ENCODE measurements at regions not wholly inside any gene's neighbourhood (a gene's known extent, or its start where the extent isn't known, plus 50 kb on each side); places are given as distances from the start of the nearest gene placed in this dataset.

DNA sequence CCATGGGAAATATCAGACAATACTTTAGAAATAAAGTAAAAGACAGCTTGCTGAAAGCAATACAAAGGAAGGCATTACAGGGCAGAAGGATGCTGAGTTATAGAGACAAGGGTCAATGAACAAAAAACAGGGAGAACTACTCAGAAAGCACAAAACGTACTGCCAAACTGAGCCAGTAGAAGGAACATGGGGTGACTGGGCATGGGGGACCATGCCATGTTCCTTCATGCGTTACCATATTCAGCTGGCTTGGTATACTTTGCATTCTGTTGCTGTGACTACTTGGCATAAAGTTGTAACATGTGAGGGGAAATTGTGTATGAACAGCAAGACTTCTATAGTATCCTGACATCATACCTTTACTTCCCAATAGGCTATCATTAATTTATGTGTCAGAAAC lies 358.6 kb upstream of the LYPLAL1 start:
- Histone ChIP-seq H3K36me3 (ENCODE audit: insufficient read depth, low read length) (no peaks in the 10 kb centered on the region), H3K9me3 (ENCODE audit: low read length) (no peaks in the 10 kb centered on the region), H3K27ac (ENCODE audit: low read depth, low read length, poor library complexity, severe bottlenecking) (no peak overlapping the region), H2AFZ (ENCODE audit: low read length) (no peak overlapping the region), H3K9me2 (ENCODE audit: insufficient read depth, low read length) (no peaks in the 10 kb centered on the region), H3K4me2 (ENCODE audit: low read length) (no peak overlapping the region), H4K20me1 (ENCODE audit: insufficient read depth, low read length) (no peaks in the 10 kb centered on the region), H3K79me2 (ENCODE audit: insufficient read depth, low read depth, low read length) (no peaks in the 10 kb centered on the region), H3K4me1 (ENCODE audit: insufficient read depth, low read length, poor library complexity, severe bottlenecking) (no peaks in the 10 kb centered on the region), H3K4me3 (ENCODE audit: low read depth, low read length, poor library complexity, severe bottlenecking) (no peak overlapping the region)
- DNase-seq (ENCODE audit: low spot score): no peak
- ChIA-PET CTCF (ENCODE audit: unreplicated experiment) (no interaction called here), POLR2A (interaction anchor here (0.6 kb wide), 1 partner anchor 1997 kb away, joined by 3 read pairs; no protein-coding TSS in a partner anchor)
- TF ChIP-seq CTCF (conservative IDR thresholded peaks at IDR 0.05; ENCODE audit: low read length) (no peak), EZH2phosphoT487 (IDR thresholded peaks at IDR 0.05; ENCODE audit: borderline replicate concordance, low read depth, low read length) (no peak)
- no TSS peak for BruUV-seq (replicated peaks)
- intact Hi-C loops (cut with micrococcal nuclease; ENCODE audit: unreplicated experiment): no loop called here

DNA sequence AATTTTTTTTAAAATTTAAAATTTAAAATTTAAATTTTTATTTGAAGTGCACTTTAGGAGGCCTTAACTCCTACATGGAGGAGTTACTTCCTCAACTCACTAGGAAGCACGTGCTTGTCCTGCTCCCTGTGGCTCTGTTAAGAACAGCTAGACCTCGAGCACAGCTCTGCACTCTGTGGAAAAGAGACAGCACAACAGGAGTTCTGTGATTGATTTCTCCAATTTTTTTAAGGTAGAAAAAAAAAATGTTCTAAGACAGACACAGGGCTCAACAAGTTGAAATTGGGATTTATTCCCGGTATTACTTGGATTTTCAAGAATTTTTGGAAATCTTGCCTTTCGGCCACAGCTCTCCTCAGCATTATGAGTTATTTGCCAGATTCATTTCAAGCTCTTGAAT lies 356.6 kb upstream of the LYPLAL1 start:
- no peak overlapping the region for H3K4me3 ChIP-seq (ENCODE audit: low read depth, low read length, poor library complexity, severe bottlenecking)
- no peaks in the 10 kb centered on the region for H3K4me1 ChIP-seq (ENCODE audit: insufficient read depth, low read length, poor library complexity, severe bottlenecking)
- no peak overlapping the region for H3K4me2 ChIP-seq (ENCODE audit: low read length)
- no peaks in the 10 kb centered on the region for H3K9me2 ChIP-seq (ENCODE audit: insufficient read depth, low read length)
- no peaks in the 10 kb centered on the region for H3K79me2 ChIP-seq (ENCODE audit: insufficient read depth, low read depth, low read length)
- H4K20me1 ChIP-seq (ENCODE audit: insufficient read depth, low read length): no peaks in the 10 kb centered on the region
- ChIA-PET CTCF (ENCODE audit: unreplicated experiment) (no interaction called here), POLR2A (interaction anchor here (0.5 to 1.3 kb wide), 3 partner anchors 8 to 108 kb away, joined by 3 read pairs; no protein-coding TSS in a partner anchor)
- no peak for DNase-seq (ENCODE audit: low spot score)
- no peak for TF ChIP-seq CTCF (conservative IDR thresholded peaks at IDR 0.05; ENCODE audit: low read length)
- no peak for TF ChIP-seq EZH2phosphoT487 (IDR thresholded peaks at IDR 0.05; ENCODE audit: borderline replicate concordance, low read depth, low read length)
- intact Hi-C loops (cut with micrococcal nuclease; ENCODE audit: unreplicated experiment): no loop called here
- no peaks in the 10 kb centered on the region for H3K36me3 ChIP-seq (ENCODE audit: insufficient read depth, low read length)
- no peaks in the 10 kb centered on the region for H3K9me3 ChIP-seq (ENCODE audit: low read length)
- no peak overlapping the region for H3K27ac ChIP-seq (ENCODE audit: low read depth, low read length, poor library complexity, severe bottlenecking)
- no TSS peak for BruUV-seq (replicated peaks)
- H2AFZ ChIP-seq (ENCODE audit: low read length): no peak overlapping the region

DNA sequence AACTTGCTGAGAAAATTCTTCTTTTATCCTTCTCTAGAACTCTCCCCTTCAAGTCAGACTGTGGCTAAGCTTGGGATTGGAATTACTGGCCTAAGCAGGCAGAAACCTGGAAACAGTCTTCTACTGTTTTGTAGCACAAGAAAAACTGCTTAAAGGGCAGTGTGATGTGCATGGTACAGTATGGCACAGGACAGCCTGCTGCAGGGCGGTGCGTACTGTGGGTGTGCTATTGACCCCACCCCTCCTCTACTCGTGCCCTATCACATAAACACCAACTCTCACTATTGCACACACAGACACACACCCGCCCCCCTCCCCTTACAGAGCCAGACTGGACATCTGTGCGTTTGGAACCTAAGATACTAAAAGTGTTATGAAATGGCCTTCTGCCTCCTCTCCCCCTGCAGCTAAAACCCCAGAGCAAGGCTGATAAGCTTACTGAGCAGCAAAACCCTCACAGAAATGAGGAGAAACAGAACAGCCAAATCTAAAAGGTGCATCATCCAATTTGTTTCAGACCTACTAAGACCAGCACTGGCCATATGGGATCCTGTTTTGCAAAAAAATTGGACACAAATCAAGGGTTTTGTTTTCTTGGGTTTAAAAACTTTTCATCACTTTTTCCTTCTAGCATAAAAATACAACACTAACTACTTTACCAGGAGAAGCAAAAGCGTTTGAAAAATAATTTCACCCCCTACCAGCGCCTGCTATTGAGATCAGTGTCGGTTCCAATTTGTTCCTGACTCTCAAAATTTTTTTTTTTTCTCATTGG lies 355.8 kb upstream of the LYPLAL1 start:
- H2AFZ ChIP-seq (ENCODE audit: low read length): no peak overlapping the region
- no peaks in the 10 kb centered on the region for H3K79me2 ChIP-seq (ENCODE audit: insufficient read depth, low read depth, low read length)
- TF ChIP-seq EZH2phosphoT487 (IDR thresholded peaks at IDR 0.05; ENCODE audit: borderline replicate concordance, low read depth, low read length): no peak
- TF ChIP-seq CTCF (conservative IDR thresholded peaks at IDR 0.05; ENCODE audit: low read length): no peak
- H3K4me2 ChIP-seq (ENCODE audit: low read length): no peak overlapping the region
- ChIA-PET POLR2A (interaction anchor here (1.2 to 1.3 kb wide), 2 partner anchors 9 to 13 kb away, joined by 3 read pairs; no protein-coding TSS in a partner anchor), CTCF (ENCODE audit: unreplicated experiment) (no interaction called here)
- no peaks in the 10 kb centered on the region for H4K20me1 ChIP-seq (ENCODE audit: insufficient read depth, low read length)
- intact Hi-C loops (cut with micrococcal nuclease; ENCODE audit: unreplicated experiment): no loop called here
- no peak for DNase-seq (ENCODE audit: low spot score)
- no peaks in the 10 kb centered on the region for H3K9me3 ChIP-seq (ENCODE audit: low read length)
- H3K4me1 ChIP-seq (ENCODE audit: insufficient read depth, low read length, poor library complexity, severe bottlenecking): no peaks in the 10 kb centered on the region
- H3K4me3 ChIP-seq (ENCODE audit: low read depth, low read length, poor library complexity, severe bottlenecking): no peak overlapping the region
- H3K27ac ChIP-seq (ENCODE audit: low read depth, low read length, poor library complexity, severe bottlenecking): no peak overlapping the region
- no peaks in the 10 kb centered on the region for H3K9me2 ChIP-seq (ENCODE audit: insufficient read depth, low read length)
- BruUV-seq (replicated peaks): no TSS peak
- no peaks in the 10 kb centered on the region for H3K36me3 ChIP-seq (ENCODE audit: insufficient read depth, low read length)

All from OCI-LY7 (cell line).